Activated T-cell treated with anti-CD3 and anti-CD28 coated beads for 1 hour (primary cell): ENCODE measurements at regions not wholly inside any gene's neighbourhood (a gene's known extent, or its start where the extent isn't known, plus 50 kb on each side); places are given as distances from the start of the nearest gene placed in this dataset.
"Not testable (repeated sequence)": the region's sequence is repeated elsewhere in the genome, so short reads cannot be mapped to it uniquely, and the experiment has no call there.

Source experiments
- DNase-seq: peaks from one replicate; pipeline ENCODE4 v3.0.0-alpha.2; 2020; ENCODE audit warnings: low read depth

- no peak for DNase-seq
Measured at GRCh38 chr20:57787151-57787989, 77.6 kb upstream of the PMEPA1 start.

- DNase-seq: no peak
Measured at GRCh38 chr20:57786304-57786932, 76.6 kb upstream of the PMEPA1 start.

- DNase-seq: no peak
Measured at GRCh38 chr20:57785720-57786119, 75.9 kb upstream of the PMEPA1 start.

- DNase-seq: no peak
Measured at GRCh38 chr20:57785061-57785460, 75.2 kb upstream of the PMEPA1 start.

- DNase-seq: no peak
Measured at GRCh38 chr20:57783956-57784837, 74.4 kb upstream of the PMEPA1 start.

- DNase-seq: no peak
Measured at GRCh38 chr20:57783196-57783595, 73.4 kb upstream of the PMEPA1 start.

- DNase-seq: no peak
Measured at GRCh38 chr20:57782631-57783041, 72.8 kb upstream of the PMEPA1 start.

GRCh38 chr20:57781901-57782300 is 72.1 kb upstream of the PMEPA1 start:
- DNase-seq: no peak

GRCh38 chr20:57780906-57781305 is 71.1 kb upstream of the PMEPA1 start:
- DNase-seq: no peak

GRCh38 chr20:57780398-57780797 is 70.6 kb upstream of the PMEPA1 start:
- DNase-seq: no peak

GRCh38 chr20:57779401-57780003 is 69.7 kb upstream of the PMEPA1 start:
- DNase-seq: no peak

- DNase-seq: no peak
Measured at GRCh38 chr20:57777911-57778310, 68.1 kb upstream of the PMEPA1 start.

- no peak for DNase-seq
Measured at GRCh38 chr20:57774951-57775350, 65.1 kb upstream of the PMEPA1 start.

GRCh38 chr20:57774111-57774880 is 64.5 kb upstream of the PMEPA1 start:
- DNase-seq: no peak

GRCh38 chr20:57773059-57773815 is 63.4 kb upstream of the PMEPA1 start:
- DNase-seq: no peak

GRCh38 chr20:57772349-57772964 is 62.6 kb upstream of the PMEPA1 start:
- peak; percentile 4 for DNase-seq

- DNase-seq: no peak
Measured at GRCh38 chr20:57770852-57771720, 61.3 kb upstream of the PMEPA1 start.

- not testable (repeated sequence) for DNase-seq
Measured at GRCh38 chr20:57770401-57770800, 60.6 kb upstream of the PMEPA1 start.

- no peak for DNase-seq
Measured at GRCh38 chr20:57769756-57770155, 59.9 kb upstream of the PMEPA1 start.
